HG02840 (cell line): ENCODE measurements at regions not wholly inside any gene's neighbourhood (a gene's known extent, or its start where the extent isn't known, plus 50 kb on each side); places are given as distances from the start of the nearest gene placed in this dataset.
"Not testable (repeated sequence)": the region's sequence is repeated elsewhere in the genome, so short reads cannot be mapped to it uniquely, and the experiment has no call there.

Source experiments
- ATAC-seq: cut with Tn5 transposase; IDR thresholded peaks from one replicate; pipeline ENCODE4 v1.9.1; 2021; ENCODE audit warnings: mild to moderate bottlenecking, moderate library complexity, moderate number of reproducible peaks; ENCODE audit not compliant: unreplicated experiment, low FRiP score

DNA sequence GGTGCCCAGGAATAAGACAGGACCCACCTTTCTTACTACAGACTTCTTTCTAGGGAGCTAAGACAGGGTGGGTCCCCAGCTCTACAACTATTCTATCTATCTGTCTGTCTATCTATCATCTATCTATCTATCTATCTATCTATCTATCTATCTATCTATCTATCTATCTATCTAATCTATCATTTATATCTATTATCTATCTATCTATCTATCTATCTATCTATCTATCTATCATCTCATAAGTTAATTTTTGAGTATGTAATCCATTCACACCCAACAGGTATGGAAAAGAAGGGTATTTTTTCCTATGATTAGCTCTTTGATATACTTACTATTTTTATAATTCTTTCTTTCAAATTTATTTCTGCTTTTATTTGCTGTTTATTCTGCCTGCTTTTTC, 55.9 kb downstream of the BAMBI start:
- ATAC-seq = no peak

DNA sequence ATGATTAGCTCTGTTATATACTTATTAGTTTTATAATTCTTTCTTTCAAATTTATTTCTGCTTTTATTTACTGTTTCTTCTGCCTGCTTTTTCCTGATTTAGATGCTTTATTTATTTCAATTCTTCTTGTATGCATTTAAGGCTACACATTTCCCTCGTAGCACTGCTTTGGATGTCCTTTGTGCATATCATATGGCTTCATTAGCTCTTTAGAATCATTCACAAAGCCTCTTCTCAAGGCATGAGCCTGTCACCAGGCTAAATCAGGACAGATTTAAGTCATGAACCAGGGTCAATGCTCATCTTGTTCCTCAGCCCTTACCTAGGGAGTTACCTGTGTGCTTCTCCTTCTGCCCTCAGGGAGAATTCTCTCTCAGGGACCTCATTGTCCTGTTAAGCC, 56.3 kb downstream of the BAMBI start:
- ATAC-seq = no peak

DNA sequence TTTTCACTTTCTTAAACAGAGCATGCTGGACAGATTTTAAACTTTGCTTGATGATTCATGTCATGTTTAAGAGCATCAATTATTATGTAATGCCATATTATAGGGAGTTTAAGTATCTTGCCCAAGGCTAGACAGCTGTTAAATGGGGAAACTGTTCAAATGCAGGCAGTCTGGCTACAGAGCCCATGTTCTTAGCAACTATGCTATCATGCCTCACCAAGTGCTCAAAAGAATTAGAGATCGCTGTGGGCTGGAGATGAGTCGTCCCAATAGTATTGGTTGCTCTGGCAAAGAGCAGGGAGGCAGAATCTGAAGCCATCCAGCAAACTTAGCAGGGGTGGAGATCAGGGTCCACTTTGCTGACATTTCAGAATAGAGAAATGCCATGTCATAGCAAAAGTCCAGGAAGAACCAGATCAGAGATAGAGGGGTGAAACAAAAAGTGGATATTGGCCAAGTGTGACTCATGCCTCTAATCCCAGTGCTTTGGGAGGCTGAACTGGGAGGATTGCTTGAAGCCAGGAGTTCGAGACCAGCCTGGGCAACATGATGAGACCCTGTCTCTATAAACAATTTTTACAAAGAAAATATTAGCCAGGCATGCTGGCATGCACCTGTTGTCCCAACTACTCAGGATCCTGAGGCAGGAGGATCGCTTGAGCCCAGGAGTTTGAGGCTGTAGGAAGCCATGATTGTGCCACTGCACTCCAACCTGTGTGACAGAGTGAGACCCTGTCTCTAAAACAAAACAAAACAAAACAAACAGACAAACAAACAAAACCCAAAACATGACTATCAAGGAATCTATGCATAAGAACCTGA, 57.8 kb downstream of the BAMBI start:
- ATAC-seq = no peak

DNA sequence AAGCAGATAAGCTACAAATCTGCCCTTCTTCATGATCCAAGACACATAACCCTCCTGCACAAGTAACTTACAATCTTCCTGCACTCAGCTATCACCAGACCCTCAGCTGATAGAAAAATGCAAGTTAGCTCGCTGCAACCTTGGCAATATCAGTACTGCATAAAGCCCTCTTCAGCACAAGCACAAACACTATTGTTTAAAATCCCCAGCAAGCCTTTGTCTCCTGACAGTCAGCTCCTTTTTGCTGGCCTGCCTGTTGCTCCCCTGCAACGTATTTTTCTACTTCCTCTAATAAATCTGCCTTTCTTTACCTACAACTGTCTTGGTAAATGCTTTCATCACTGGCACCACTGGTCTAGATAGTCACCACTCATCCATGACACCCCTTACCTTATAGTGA, 59.8 kb downstream of the BAMBI start:
- no peak for ATAC-seq

DNA sequence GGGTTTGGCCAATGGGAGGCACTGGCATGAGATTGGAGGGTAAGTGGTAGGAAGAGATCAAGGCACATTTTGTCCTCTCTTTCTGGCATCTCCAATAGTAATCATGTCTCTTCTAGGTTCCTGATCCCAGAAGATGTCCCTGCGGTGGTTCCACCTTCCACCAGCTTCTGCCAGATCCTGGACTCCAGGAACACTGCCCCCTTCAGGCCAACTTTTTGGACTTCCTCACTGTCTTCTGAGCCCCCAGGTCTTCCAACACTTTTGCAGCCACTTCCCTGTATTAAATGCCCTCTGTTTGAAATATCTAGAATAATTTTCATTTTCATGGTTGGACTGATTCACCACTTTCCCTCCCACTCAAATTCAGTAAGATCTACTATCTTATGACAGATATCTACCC, 60.9 kb downstream of the BAMBI start:
- ATAC-seq = no peak

DNA sequence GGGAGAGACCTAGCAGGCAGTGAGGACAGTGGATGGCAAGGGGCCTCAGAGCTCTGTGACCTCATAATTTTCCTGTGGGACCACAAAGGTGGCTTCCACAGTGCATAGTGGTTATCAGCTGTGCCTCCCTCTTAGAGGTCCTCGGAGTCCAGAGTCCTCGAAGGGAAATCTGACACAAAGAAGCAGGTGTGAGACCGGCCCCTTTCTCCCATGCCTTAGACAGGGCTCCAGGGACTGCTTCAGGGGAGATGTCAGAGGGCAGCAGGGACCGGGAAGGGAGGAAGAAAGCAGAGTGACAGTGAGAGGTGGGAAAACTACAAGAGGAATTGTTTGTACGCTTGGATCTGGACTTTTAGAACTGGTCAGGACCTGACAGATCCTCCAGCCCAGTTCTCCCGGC, 66.3 kb downstream of the BAMBI start:
- ATAC-seq = no peak

DNA sequence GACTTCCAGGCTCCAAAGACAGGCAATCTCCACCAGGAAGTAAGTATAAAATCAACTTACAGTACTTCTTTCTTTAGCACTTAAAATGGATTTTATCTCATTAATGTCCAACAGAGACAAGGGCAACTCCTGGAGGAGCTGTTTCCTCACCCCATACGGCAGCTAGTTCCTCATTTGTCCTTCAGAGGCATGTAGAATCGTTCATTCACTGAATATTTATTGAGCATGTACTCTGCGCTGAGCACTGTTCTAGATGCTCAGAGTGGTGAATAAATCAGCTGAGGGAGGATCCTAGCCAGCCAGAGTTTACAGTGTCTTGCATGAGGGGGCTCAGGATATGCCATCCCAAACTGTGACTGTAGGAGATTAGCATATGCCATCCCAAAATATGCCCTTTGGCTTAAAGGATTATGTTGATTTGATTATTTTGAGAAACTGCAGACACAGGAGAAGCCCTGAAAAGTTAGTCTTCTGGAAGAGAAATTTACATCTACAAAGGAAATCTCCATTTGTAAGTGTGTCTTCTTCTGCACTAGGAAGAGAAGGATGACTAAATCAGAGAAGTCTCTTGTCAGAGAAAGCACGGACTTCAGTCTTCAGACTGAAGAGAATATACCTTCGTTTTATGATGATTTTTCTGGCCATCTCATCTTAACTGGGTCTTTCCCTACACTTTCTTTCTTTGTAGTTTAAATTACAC, 66.9 kb downstream of the BAMBI start:
- ATAC-seq = no peak

DNA sequence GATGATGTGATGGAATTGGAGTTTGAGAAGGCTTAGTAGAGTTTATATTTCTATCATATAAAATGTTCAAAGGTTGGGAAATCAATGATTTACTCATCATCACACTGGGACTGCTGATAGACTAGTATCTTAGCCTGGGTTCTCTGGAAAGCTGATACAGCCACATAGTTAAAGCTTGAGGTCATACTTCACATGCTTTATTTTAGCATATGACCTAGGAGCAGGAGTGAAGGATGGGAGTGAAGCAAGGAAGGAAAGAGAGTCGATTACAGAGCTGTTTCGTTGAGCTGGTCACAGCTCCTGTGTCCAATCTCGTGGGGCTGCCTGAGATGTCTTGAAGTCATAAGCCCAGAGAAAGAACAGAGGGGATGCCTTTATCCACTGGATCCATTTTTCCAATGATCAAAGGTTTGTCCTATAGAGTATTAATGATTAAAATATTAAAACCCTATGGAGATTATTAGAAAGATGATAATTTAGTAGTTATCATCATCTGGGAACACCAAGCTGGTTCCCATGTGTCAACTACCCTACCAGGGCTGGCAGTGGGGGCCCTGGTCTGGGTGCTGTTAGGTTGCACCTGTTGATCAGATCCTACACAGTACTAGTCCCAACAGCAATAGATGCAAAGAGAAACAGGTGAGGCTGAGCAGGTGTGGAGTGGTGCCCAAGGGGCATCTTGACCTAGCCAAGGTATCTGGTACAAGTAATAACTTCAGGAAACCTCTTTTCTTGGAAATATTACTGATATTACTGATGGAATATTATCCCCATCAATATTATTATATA, 77.8 kb downstream of the BAMBI start:
- no peak for ATAC-seq

DNA sequence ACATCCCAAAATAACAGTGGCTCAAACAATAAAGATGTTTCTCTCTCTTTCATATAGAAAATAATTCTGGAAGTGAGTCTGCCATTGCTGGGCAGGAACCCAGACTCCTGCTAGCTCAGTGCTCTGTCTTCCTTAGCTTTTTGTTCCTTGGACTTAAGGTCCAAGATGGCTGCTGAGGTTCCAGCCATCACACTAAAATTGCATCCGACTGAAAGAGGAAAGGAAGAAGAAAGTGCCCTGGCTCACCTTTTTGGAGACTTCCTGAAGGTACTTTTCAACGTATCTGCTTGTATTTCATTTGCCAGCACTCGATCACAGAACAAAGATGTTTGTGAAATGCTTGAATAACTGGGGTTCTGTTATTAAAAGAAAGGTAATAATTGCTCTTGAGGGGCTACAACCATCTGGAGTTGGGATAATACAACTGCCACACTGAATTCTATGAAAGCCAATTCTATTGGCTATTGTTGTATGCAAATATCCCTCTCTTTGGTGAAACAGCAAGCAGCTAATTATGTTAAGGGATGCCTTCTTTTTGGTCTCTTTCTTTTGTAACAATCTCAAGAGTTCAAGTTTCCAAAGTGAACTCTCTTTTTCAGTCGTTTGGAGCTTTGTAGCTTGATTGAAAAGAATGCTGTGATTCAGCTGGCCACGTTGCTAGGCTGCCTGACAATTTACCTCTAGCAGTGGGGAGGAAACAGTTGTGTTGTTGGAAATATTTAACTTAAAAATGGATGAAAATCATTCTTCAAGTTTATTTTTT, 83.9 kb downstream of the BAMBI start:
- no peak for ATAC-seq

DNA sequence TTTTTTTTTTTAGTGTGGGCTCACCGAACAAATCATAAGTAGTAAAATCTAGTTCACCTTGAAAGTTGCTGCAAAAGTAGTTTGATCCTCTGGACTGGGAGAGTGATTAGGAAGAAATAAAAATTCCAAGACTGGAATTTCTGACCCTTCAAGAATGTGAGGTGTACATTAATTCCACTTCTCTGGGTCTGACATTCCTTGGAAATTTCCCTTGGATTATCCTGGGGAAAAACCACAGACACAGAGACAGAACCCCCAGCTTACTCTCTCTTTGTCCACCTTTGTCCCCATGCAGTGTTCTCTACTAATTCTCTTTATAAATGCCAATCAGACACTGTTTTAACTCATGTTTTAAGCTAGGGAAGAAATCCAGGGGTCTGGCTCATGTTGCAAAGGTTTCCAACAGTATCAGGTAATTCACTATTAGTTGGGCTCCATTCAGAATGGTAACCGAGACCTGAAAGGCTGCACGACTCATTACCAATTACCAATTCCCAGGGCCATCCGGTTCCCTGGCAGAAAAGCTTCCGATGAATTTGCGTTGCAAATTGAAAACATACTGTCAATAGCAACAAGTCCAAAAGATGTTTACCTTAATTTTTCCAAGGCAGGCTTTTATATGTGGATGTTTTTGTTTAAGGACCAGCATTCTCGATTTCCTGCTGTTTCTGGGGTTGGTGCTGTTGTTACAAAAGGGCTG, 86.3 kb downstream of the BAMBI start:
- ATAC-seq = no peak

DNA sequence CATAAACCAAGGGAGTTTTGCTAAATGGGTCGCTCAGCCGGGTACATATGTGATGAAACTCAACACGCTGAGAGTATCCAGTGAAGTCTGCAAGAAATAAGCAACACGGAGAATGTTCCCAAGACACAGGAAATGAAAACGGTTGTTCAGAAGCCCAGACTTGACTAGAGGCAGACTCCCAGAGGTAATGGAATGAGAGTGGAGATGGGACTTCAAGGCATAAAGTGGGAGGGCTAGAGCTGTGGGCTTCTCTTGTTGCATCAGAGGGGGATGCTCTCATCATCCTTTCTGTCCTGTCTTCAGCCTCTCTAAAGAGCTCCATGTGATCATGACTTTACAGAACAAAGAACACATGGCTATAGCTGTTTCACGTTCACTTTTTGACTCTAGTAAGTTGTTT, 88.3 kb downstream of the BAMBI start:
- no peak for ATAC-seq

DNA sequence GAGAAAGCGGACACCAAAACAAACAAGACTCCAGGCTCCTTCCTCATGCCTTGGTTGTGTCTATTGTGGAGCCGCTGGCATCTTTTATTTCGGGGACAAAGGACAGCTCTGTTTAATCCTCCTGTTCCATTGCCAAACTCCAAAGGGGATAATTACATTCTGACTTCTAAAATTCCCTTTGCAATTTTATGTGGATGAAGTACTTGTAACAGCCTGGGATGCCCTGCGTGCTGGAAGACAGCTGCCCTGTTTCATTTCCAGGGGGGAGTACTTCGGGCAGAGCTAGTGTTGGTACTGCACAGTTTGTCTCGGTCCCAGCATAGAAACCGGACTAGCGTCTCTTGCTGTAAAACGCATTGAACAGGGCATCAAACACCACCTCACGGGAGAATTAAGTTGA, 90.9 kb downstream of the BAMBI start:
- ATAC-seq = no peak

DNA sequence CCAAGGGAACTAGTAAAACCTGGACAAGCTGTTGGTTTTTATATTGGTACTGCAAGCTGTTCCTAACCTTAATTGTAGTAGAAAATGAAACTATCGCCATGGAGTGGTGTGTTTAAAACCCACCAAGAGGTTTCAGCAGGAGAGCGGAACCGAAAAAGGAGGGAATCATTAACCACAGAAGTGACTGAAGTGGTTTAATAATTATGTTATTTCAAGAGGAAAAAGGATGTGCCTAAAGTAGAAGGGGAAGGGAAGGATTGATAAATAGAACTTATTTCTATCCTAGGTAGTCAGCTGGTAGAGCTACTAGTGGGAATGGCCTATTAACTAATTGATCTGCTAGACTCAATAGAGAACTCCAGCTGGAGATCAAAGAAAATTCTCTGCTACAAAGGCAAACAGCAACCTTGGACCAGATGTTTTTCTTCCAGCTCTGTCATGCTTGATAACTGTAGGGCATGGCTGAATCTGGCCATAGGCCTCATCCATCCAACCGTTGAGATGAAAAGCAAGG, 91.8 kb downstream of the BAMBI start:
- no peak for ATAC-seq

DNA sequence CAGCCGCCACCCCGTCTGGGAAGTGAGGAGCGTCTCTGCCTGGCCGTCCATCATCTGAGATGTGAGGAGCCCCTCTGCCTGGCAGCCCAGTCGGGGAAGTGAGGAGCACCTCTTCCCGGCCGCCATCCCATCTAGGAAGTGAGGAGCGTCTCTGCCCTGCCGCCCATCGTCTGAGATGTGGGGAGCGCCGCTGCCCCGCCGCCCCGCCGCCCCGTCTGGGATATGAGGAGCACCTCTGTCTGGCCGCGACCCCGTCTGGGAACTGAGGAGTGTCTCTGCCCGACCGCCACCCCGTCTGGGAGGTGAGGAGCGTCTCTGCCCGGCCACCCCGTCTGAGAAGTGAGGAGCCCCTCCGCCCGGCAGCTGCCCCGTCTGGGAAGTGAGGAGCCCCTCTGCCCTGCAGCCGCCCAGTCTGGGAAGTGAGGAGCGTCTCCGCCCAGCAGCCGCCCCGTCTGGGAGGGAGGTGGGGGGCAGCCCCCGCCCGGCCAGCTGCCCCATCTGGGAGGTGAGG, 94.3 kb downstream of the BAMBI start:
- not testable (repeated sequence) for ATAC-seq

DNA sequence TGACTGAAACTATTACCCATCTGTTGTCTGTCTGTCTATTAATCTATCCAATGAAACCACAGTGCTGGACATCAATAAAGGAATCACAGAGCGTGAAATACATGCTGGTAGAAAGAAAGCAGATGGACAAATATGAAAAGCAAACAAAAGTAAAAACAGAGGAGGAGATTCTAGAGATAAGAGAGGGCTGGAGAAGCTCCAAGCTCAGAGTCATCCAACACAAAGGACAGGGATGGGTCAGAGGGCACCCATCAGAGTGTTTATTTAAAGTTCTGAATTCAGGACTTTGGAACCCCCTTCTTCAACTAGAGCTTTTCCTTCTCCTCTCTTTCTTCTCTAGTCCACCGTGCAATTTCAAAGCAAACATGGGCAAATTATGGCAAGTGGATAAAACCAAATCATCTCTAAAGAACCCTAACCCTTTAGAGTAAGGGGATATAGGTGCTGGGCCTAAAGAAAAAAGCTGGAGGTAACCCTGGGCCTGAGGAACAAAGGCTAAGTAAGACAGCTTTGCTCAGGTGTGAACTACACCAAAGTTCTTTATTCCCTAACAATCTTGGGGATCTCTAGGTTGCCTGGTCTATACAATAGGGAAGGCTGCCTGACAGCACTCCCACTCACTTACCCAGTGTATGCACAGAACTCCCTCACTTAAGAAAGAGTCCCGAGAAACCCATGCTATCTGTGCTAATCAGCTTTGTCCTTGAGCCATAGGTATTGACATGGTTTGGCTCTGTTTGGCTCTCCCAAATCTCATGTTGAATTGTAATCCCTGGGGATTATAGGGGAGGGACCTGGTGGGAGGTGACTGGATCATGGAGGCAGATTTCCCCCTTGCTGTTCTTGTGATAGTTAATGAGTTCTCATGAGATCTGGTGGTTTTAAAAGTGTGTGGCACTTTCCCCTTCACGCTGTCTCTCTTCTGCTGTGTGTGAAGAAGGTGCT, 97.0 kb downstream of the BAMBI start:
- no peak for ATAC-seq

DNA sequence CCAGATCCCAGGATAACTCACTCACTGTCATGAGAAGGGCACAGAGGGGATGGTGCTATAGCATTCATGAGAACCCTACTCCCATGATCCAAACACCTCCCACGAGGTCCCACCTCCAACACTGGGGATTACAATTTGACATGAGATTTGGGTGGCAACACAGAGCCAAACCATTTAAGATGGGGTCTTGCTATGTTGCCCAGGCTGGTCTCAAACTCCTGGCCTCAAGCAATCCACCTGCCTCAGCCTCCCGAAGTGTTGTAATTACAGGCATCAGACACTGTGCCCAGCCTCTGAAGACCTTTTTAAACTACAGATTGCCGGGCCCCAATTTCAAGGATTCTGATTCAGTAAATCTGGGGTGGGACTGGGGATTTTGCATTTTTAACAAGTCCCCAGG, 98.5 kb downstream of the BAMBI start:
- no peak for ATAC-seq

DNA sequence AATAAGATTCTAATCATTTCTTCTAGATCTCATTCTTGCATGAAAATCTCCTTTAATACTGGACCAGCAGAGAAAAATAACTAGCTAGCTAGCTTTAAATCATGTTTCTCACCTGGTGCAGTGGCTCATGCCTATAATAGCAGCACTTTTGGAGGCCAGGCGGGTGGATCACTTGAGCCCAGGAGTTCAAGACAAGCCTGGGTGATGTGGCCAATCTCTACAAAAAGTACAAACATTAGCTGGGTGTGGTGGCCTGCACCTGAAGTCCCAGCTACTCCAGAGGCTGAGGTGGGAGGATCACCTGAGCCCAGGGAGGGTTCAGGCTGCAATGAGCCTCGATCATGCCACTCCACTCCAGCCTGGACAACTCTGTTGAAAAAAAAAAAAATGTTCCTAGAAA, 99.2 kb downstream of the BAMBI start:
- no peak for ATAC-seq

DNA sequence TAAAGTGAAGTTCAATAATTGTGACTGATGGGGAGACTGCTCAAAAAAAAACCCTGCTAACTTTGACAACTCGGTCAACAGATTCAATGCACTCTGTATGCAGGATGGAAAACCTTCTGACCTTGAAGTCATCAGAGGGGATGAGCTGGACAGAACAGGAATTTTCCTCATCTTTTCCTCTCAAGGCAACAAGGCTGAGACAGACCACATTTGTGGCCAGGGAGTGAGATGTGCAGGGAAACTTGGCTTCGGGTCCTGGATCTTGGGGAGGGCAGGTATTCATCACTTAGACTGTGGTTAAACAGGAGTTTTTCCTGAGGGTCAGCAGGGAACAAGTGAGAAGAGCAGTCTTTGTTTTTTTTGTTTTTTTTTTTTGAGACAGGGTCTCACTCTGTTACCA, 100.6 kb downstream of the BAMBI start:
- no peak for ATAC-seq

DNA sequence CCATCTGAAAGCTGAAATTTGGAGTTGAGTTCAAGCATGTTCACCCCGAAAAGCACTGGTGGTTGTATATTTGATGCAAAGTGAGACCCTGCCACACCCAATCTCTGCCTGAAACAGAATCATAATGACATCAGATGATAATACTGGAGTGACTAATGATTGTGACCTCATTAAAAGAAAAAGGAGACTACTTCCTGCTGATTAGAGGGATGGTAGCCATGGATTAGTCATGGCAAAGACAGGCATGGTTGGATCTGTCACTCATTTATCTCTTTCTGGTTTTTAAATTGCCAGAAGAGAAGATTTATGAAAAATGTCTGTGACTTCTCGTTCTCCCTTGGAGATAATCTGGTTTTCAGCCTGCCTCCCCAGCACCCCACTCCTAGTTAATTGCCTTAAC, 101.2 kb downstream of the BAMBI start:
- ATAC-seq = no peak
